GM12872 (cell line): ENCODE measurements at regions not wholly inside any gene's neighbourhood (a gene's known extent, or its start where the extent isn't known, plus 50 kb on each side); places are given as distances from the start of the nearest gene placed in this dataset.

Experiments used
- TF ChIP-seq, protein P1 (sequence below): IDR thresholded peaks from 3 replicates; pipeline ENCODE4 v1.5.1; 2011; ENCODE audit warnings: low read depth, mild to moderate bottlenecking, low read length, moderate library complexity; ENCODE audit not compliant: insufficient read depth

DNA sequence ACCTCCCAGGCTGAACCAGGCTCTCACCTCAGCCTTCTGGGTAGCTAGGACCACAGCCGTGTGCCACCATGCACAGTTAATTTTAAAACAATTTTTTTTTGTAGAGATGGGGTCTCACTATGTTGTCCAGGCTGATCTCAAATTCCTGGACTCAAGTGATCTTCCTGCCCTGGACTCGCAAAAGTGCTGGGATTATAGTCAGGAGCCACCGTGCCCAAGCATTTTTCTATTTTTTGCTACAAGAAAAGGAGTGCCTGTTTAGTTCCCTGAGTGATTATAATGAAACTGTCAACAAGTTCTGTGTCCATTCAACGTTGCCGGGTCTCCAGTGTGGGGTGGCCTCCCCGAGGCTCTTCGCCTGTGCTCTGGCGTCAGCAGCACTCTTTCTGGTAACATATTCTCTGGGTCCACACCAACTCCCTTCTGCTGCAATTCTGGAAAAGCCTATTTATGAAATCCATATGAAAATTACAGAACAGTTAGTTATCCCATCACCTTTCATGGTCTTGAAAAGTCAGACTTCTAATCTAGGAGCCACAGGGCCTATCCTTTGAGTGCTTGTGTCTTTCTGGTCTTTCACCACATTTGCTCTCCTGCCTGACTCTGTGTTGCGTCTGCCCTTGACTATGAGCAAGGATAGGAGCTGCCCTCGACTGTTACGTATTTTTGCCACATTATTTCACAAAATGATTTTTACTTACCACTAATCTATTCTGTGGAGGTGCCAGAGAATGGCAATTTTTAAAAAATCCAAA lies 172.7 kb downstream of the SOCS6 start:
- TF ChIP-seq, protein P1, sequence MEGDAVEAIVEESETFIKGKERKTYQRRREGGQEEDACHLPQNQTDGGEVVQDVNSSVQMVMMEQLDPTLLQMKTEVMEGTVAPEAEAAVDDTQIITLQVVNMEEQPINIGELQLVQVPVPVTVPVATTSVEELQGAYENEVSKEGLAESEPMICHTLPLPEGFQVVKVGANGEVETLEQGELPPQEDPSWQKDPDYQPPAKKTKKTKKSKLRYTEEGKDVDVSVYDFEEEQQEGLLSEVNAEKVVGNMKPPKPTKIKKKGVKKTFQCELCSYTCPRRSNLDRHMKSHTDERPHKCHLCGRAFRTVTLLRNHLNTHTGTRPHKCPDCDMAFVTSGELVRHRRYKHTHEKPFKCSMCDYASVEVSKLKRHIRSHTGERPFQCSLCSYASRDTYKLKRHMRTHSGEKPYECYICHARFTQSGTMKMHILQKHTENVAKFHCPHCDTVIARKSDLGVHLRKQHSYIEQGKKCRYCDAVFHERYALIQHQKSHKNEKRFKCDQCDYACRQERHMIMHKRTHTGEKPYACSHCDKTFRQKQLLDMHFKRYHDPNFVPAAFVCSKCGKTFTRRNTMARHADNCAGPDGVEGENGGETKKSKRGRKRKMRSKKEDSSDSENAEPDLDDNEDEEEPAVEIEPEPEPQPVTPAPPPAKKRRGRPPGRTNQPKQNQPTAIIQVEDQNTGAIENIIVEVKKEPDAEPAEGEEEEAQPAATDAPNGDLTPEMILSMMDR: no peak

DNA sequence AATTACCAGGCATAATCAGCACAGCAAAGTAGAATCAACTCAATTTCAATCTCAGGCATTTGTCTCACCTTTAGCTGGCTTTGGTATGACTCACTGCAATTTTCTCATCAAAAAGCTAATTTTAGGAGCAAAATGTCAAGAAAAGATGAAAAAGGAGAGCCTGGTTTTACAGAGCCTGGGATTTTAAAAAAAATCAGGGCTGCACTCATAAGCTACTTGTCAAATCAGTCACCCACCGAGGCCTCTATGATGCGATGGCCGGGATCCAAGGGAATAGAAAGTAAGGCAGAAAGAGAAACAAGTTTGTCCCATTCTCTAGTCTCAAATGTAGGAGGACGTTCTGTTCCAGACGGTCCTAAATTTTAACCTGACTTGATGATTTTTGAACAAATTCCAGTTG lies 170.9 kb downstream of the SOCS6 start:
- TF ChIP-seq, protein P1: no peak

DNA sequence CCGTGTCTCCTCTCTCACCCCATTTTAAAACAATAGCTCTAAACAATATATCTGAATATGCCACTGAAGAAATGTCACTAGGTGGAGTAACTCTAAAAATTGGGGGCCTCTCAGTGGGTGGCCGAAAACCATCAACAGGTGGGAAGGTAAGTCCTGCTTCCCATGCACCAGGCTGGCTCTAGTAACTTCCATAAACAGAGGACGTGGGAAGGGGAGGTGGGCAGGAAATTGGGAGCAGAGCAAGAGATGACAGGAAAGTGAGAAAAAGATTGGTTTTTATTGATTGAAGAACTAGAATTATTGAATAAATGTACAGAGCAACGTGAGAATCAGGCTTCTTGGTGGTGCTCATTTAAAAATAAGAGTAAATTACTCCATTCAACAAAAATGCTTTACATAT lies 170.4 kb downstream of the SOCS6 start:
- TF ChIP-seq, protein P1: no peak

DNA sequence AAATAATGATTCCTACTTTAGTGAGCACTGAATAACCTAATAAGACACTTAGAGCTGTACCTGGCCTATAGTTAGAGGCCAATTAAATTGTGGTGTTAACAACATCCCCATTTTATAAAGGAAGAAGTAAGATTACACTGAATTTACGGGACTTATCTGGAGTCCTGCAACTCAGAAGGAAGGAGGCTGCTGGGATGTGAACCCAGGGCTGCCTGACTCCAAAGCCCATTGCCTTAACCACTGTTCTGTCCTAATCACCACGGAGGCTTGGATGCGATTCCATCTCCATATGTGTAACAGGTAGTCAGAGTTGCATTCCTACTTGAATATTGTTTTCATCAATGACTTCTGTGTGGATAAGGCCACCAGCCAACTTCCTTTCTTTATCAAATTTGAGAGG lies 168.9 kb downstream of the SOCS6 start:
- TF ChIP-seq, protein P1: no peak

DNA sequence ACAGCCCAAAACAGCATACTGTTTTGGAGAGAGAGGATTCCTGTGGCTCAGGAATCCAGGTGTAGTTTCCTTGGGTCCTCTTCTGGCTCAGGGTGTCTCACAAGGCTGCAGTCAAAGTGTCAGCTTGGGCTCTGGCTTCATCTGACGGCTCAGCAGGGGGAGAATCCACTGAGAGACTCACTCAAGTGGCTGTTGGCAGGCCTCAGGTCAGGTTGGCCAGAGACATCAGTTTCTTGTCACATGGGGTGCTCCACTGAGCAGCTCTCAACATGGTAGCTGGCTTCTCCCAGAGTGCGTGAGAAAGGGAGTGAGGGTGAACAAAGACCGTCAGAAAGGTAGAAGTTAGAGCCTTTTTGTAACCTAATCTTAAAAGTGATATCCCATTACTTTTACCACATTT lies 168.4 kb downstream of the SOCS6 start:
- TF ChIP-seq, protein P1: no peak

DNA sequence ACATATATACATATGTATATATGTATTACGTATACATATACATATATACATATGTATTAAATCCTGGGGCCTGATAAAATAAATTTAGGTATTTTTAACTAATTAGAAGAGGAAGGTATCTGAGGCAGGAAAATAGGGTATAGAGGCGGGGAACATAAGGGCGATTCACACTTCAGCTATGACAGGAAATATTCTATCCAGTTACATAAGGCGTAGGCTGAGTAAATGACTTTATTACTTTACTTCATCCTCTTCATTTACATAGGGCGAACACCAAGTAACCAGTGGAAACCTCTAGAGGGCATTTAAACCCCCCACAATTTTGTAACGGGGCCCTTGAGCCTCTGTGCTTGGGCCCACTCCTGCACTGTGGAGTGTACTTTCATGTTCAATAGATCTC lies 167.5 kb downstream of the SOCS6 start:
- TF ChIP-seq, protein P1: no peak

DNA sequence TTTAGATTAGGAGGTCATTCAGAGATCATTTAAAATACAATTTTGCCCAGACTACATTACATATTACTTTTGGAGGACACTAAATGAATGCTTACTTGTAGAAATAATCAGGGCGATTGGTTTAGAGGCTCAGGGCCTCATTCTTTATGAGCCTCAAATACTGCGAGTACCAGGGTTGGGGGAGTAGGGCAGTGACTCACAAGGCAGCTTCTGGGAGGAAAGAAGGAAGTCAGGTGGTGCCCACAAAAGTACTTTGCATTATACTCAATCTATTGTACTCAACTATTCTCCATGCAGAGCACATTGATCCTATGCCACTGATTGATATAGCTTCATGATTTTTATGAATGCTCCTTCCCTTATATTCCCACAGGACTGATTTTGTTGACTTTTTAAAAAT lies 166.9 kb downstream of the SOCS6 start:
- TF ChIP-seq, protein P1: no peak
